HG02981 (cell line): ENCODE measurements at regions not wholly inside any gene's neighbourhood (a gene's known extent, or its start where the extent isn't known, plus 50 kb on each side); places are given as distances from the start of the nearest gene placed in this dataset.

ENCODE experiments used
- ATAC-seq: cut with Tn5 transposase; IDR thresholded peaks from one replicate; pipeline ENCODE4 v1.9.1; 2021; ENCODE audit warnings: mild to moderate bottlenecking, moderate library complexity; ENCODE audit not compliant: unreplicated experiment

DNA sequence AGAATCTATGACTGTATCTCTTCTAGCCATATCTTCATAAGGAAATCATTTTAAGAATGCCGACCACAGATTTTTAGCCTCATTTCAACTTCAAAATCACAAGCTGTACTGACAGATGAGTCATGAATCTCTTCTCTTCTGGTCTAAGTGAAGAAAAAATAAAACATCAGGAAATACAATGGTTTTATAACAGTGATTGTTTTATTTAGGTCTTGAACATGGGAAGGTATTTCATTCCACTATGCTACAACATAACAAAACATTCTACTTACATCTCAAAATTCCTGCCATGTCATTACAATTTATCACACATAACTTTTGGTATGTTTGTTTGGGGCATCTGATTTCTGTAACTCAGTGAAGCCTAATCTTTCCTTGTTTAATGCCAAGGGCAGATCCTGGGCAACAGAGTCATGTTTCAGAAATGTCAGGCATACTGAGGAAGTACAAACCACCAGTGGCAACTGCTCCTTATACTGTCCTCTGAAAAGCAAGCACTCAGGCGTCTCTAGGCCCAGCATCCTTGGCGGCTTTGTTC, 325.0 kb downstream of the PDHA2 start:
- no peak for ATAC-seq

DNA sequence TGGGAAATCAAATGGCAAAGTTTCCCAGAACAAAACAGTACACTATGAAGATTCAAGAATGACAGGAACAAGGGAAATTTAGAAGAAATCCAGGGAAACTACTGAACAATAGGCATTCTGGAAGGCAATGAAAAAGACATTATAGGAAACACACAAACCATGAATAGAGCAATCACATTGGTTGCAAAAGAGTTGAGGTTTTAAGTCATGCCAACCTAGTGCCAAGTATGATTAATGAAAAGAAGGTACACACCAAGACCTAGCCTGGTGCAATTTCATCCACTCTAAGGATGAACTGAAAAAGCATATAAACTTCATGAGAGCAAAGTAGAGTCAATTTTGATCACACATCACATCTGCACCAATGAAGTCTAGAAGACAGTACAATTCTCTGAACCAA, 326.9 kb downstream of the PDHA2 start:
- ATAC-seq: no peak

DNA sequence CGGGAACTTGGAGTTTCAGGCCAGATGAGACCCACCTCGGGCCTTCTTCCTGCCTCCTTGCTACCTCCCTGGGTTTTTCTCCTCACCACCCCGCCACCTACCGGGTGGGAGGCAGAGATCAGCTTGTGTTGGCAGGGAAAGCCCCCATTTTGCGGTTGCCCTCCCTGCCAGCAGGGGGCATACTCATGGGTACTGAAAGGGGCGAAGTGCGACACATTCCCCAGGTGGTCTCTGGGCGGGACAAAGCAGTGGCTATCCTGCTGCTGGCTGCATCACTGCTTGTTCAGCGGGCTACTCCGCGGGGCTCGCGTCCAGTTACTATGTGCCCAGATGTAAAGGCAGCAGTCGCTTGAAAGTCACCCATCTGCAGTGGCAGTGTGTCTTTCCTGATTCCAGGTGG, 330.3 kb downstream of the PDHA2 start:
- ATAC-seq: no peak

DNA sequence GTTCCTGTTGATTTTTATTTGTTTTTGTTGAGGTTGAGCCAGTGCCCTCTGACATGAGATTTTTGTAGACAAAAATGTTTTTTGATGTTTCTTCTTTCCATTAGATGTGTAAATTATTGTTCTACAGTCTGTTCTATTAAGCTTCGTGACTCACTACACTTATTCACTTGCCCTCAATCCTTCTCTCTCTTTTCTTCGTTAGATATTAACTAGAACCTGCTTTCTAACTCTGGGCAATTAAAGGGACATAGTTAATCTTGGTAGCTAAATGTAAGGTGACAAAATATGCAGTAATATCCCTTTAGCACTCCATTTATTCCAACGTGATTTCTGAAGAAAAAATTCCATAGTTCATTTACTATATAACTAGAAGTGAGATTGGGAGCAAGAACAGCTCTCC, 333.9 kb downstream of the PDHA2 start:
- ATAC-seq: no peak

DNA sequence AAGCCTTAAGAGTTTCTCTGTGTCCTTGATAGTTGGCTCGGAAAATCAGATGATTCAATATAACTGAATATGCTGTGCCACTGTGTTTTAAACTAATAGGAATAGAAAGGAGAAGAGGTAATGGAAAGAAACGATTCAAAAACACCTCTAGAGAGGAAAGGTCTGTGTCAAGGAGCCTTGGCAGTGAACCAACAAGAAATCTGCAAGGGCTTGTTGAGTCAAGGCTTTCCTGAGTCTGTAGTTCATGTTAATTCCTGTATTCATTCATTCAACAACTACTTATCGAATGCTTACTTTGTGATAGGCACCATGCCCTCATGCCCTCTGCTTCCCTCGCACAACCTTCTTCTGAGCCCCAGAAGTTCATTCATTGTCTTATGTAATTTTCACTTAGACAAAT, 336.0 kb downstream of the PDHA2 start:
- no peak for ATAC-seq

DNA sequence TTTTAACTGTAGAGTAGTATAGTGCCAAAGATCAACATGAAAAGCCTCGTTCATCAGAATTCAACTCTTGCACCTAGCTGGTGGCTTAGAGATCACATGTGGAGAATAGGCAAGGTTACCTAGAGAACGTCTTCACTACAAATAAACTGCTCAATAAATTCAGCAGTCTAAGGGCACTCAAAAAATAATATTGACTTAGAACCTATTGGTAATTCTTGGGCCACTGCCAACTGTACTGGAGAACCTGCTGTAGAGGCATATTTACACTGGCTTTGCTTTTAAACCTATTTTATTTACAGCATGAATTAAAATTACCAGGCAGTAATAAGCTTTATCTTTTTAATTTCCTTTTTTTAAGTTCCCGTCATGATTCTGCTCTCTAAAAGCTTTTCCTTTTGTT, 343.7 kb downstream of the PDHA2 start:
- ATAC-seq: no peak

DNA sequence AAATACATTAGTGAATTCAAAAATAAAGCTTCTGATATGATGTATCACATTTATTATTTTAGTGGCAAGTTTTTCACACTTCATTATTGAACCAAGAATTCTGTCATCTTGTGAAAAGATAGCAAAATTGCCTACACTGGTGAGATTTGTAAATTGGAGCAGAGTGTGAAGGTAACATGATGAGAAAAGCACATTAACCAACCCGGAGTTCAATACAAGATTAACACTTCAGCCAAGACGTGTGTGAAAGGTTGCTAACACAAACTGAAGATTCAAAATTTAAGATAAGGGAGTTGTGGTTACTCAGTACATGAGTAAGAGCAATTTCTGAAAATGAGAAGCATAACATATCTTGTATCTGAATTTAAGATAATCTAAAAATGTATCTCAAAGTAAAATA, 346.7 kb downstream of the PDHA2 start:
- ATAC-seq: no peak

DNA sequence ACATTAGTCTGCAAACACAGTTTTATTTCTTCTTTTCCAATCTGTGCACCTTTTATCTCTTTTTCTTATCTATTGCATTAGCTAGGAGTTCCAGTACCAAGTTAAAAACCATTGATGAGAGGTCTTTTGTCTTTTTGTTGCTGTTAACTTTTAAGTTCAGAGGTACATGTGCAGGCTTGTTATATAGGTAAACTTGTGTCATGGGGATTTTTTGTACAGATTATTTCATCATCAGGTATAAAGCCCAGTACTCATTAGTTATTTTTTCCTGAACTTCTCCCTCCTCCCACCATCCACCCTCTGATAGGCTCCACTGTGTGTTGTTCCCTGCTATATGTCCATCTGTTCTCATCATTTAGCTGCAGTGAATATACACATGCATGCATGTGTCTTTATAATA, 349.9 kb downstream of the PDHA2 start:
- ATAC-seq: no peak

DNA sequence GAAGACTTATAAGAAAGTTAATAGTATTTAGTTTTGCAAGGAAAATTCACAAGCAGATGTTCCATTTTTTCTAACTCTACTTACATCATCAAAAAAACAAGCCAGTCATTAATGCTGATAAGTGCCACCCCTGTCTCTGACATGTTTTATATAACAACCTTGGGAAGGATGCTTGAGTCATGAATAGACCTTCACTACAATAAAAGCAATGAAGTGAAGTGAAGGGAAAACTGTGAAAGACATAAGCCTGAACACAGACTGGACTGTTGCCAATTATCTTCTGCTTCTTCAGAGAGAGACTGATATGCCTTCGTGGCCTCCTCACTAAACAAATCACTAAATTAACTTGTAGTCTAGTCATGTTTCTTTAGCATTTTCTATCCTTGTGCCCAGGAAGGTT, 353.2 kb downstream of the PDHA2 start:
- no peak for ATAC-seq

DNA sequence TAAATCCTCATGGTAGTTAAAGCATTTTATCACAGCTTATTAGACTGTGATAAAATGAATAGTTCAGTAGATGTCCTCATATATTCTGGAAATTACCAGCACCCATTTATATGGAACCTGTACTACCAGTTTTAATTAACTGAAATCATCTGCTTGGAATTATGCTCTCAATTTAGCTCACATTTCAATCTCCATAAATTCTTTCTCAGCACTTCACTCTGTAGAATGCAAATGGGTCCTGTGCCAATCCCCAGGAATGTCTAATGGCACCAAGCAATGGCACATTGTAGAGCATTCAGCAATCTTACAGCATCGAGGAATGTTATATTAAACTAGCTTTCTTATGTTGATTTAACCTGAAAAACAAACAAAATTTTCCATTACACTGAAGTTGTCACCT, 355.1 kb downstream of the PDHA2 start:
- ATAC-seq: no peak

DNA sequence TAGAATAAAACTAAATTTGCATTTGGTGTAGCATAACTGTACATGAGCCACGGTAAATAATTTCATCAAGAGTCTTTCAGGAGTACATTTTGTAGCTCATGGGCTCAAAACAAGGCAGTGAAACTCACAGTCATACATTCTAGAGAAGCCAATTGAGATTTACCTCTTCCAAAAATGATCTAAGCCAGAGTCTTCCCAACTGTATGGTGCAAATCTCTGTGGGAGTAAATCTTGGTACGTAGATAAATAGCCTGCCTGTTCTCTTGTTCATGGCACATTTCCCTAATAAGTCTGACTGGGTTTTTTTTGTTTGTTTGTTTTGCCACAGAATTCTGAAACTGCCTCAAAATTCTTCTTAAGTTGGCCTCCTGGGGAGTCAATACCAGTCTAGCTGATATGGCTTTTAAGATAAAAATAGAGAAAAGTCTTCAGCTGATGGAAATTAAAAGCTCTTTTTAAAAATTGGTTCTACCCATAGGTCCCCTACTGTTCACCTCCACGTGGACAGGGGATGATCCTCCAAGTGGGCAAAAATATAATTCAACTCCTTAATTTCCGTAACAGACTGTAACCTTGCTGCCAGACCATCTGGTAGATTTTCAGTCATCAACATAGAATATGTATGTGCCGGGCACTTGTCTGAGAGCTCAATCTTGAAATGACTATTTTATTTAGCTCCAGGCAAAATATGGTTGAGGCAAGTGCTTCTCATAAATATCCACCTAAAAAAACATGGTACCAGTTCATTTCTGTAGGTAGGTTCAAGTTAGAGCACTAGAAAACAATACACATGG, 365.4 kb downstream of the PDHA2 start:
- ATAC-seq: no peak

DNA sequence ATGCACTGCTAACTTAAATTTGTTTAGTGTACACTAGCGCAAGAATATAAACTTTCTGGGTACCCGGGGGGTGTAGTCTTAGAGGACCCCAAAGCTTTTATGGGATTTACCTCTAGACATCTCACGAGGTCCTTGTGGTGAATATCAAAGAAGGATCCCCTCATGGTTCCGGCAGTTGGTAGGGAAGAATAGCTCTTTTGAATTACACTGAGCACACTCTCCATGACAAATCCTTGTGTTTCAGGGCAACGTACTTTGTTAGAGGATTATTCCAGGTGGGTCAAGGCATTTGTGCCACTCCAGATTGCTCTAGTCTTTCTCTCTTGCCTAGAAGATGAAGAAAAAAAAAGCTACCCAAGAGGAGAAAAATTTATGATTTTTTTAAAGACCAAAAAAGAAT, 387.6 kb downstream of the PDHA2 start:
- no peak for ATAC-seq

DNA sequence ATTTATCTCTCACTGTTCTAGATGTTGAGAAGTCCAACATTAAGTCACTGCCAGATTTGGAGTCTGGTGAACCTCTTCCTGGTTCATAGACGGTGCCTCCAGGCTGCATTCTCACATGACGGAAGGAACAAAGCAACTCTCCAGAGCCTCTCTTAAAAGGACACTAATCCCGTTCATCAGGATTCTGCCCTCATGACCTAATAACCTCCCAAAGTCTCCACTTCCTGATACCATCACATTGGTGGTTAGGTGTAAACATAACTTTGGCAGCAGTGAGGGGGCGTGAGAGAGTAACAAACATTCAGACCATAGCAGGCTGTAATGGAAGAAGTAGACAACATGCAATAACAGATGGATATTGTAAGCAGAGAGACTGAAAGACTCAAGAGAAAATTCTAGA, 388.6 kb downstream of the PDHA2 start:
- no peak for ATAC-seq

DNA sequence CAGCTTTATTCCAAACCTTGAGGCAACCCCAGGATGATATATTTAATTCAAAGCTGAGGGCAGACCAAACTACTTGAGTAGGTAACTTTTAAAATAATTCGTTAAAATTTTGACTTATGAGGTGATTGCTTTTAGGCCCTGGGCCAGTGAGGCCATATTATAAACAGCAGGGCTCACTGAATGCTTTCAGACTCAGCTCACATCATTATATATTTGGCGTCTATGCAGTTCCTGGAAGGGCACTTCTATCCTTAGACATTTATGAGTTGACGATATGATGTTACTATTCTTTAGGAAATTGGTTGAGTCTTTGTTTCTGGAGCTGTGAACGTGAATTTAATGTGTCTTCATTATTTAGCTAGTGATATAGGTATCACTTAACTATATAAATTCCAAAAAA, 400.1 kb downstream of the PDHA2 start:
- ATAC-seq: no peak

DNA sequence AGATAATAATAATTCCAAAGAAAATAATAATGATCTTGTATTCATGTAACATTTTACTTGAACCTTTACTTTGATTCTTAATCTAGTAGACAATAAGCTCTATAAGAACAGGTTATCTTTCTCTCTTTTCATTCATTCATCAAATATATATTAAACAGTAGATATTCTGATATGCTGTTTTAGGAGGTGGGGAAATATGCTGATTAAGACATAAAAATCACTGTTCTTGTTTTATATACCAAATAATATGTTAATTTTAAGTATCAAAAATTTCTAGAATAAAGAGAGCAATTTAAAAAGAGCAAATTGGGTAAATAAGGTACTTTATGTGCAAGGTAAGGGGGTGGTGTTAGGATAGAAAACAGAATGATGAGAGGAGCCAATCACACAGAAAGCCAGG, 401.9 kb downstream of the PDHA2 start:
- no peak for ATAC-seq

DNA sequence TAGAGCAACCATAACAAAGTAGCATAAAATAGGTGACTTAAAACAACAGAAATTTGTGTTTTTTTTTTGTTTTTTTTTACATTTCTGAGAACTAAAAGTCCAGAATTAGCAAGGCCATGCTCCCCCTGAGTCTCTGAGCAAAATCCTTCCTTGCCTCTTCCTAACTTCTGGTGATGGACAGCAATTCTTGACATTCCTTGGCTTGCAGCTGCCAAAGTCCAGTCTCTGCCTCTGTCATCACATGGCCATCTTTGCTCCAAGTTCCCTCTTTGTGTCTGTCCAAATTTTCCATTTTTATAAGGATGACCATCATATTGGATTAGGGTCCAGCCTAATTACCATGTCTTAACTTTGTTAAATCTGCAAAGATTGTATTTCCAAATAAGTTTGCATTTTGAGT, 407.2 kb downstream of the PDHA2 start:
- ATAC-seq: no peak

DNA sequence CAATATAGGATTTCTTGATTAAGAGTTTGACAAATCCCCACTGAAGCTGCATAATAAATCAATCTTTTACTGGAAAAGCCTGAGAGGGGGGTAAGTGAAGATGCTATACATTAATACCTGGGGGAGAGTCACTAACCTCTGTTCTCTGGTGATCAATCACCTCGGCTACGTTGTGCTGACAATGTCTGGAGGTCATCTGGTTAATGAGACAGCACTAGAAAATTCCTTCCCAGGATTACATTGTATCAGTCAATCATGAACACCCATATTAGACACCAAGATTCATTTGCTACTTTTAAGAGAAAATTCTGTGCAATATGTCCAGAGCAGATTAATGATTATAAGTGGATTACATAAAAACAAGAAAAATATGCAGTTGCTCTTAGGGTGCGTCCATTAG, 408.3 kb downstream of the PDHA2 start:
- no peak for ATAC-seq

DNA sequence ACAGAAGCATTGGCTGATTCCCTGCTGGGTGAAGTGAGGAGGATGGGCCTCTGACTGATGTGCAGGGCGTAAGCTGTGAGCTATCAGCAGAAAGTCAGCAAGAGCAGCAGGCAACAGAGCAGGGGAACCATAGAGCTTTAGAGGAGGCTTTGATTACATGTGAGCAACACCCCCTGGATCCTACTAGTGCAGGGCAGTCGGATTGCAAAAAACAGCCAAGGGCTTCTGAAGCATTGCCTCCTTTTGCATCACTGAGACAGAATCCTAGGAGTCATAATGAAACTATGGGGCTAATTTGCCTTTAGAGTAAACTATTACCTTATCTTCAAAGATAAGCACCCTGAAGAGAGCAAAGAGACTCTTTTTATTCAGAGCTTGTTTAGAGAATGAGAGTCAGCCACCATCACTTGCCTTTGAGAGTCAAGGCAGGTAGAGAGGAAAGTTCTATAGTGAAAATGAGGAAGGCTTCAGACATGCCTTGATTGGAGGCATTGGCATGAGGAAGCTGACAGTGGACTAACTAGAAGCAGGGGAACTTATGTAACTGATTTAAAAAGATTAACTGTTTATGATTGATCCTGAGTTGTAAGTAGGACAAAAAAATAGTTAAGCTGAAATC, 420.3 kb downstream of the PDHA2 start:
- ATAC-seq: no peak

DNA sequence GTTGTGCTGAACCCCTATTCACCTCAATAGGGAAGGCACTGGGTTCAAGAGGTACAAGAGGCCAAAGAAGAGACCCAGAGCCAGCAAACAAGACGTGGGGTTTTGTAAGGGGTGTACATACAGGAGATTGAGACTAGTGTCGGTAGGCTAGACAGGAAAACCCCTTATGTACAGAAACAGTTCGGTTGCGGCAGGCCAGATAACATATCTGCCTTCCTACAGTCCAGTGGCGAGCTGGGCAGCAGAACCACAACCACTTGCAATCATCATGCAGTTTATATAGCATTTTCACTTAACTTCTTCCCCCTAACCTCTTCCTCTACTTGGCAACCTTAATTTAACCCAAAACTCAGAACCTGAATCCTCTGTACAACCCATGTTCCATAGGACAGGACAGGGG, 422.2 kb downstream of the PDHA2 start:
- no peak for ATAC-seq

DNA sequence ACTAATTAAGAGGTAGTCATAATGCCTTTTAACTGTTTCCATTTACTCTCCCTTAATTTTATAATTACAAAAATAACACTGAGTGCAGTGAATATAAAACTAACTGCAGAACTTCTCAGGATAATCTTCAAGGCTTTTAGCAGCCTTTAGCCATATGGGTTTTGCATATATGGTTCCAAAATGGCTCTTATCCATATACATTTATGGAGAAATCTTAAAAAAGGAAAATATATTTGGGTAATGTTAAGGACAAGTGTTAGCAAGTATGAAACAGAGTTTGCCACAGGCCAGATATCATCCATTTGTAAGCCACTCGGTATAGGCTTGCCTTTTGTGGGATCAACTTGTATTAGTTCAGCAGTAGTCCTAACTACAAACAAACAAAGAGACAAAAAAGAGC, 423.4 kb downstream of the PDHA2 start:
- no peak for ATAC-seq

DNA sequence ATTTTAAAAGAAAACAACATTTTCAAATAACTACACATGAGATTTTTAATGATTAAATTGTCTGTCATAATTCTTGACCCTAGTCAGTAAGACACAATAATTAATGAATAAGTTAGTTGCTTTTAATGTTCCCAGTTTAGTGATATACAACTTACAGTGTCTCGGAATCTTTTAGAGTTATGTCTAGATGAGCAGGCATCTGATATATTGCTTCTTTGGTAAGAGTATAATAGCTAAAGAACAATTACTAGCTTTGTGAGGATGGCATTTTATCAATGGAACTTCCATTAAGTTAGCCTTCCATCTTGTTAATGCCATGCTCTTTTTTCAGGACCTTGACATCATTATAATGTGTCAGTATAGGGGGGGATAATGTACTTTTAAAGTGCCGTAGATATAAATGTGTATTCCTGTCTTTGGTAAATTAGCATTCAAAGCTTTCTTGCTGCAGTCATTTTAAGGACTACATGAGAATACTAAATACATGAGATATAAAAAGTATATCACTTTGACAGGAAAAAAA, 425.1 kb downstream of the PDHA2 start:
- no peak for ATAC-seq

DNA sequence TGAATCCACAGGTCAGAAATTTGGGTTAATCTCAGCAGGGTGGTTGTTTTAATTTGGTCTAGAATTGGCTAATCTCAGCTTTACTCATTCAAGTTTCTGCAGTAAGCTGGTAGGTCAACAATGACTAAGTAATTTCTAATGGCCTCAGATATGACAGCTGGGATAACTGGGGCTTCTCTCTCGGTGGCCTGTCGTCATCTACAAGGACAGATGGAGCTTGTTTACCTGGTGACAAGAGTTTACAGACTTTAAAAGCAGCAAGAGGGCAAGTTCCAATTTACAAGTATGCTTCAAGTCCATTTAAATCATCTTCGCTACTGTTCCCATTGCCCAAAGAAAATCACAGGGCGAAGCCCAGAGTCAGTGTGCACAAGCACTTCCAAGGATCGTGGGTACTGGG, 453.9 kb downstream of the PDHA2 start:
- no peak for ATAC-seq
